Activated B cell treated with CpG ODN at 0.5 μM for 24 hours (primary cell): ENCODE measurements at regions not wholly inside any gene's neighbourhood (a gene's known extent, or its start where the extent isn't known, plus 50 kb on each side); places are given as distances from the start of the nearest gene placed in this dataset.

ENCODE experiments used
- ATAC-seq: fragments of 200-7000 bp; cut with Tn5 transposase; one replicate; pipeline ENCODE4 v1.10.0; 2021; ENCODE audit warnings: low read depth, mild to moderate bottlenecking, moderate library complexity
- CTCF ChIA-PET: fragments of 350-600 bp; sonication (Branson Sonifier 250); formaldehyde crosslinking; loops from one replicate; lab custom pipeline; 2021; ENCODE audit warnings: antibody characterized with exemption; lab: Charles Lee
- POLR2A ChIA-PET: fragments of 350-600 bp; sonication (Branson Sonifier 250); formaldehyde crosslinking; loops from one replicate; lab custom pipeline; 2021; ENCODE audit warnings: antibody characterized with exemption; lab: Charles Lee
- DNase-seq: peaks from one replicate; pipeline ENCODE4 v3.0.0; 2022
- H3K27ac Mint-ChIP-seq: one replicate; pipeline ENCODE4 v1.8.0; 2020; ENCODE audit warnings: mixed read lengths
- H3K27me3 Mint-ChIP-seq: one replicate; pipeline ENCODE4 v1.8.0; 2021; ENCODE audit warnings: mixed read lengths
- H3K36me3 Mint-ChIP-seq: one replicate; pipeline ENCODE4 v1.8.0; 2021; ENCODE audit warnings: low read depth, mixed read lengths
- H3K4me1 Mint-ChIP-seq: one replicate; pipeline ENCODE4 v1.8.0; 2021; ENCODE audit warnings: mixed read lengths
- H3K4me3 Mint-ChIP-seq: one replicate; pipeline ENCODE4 v1.8.0; 2020; ENCODE audit warnings: mild to moderate bottlenecking, mixed read lengths
- H3K9me3 Mint-ChIP-seq: one replicate; pipeline ENCODE4 v1.8.0; 2020; ENCODE audit warnings: mixed read lengths
- intact Hi-C: fragments of 100-400 bp; cut with micrococcal nuclease; formaldehyde crosslinking; loops from one replicate; pipeline ENCODE4 v1.15.1; 2024
- TF ChIP-seq, protein P1 (sequence below): fragments of 200-600 bp; IDR thresholded peaks from one replicate; pipeline ENCODE4 v1.8.0; 2022; ENCODE audit warnings: antibody characterized with exemption, mild to moderate bottlenecking

DNA sequence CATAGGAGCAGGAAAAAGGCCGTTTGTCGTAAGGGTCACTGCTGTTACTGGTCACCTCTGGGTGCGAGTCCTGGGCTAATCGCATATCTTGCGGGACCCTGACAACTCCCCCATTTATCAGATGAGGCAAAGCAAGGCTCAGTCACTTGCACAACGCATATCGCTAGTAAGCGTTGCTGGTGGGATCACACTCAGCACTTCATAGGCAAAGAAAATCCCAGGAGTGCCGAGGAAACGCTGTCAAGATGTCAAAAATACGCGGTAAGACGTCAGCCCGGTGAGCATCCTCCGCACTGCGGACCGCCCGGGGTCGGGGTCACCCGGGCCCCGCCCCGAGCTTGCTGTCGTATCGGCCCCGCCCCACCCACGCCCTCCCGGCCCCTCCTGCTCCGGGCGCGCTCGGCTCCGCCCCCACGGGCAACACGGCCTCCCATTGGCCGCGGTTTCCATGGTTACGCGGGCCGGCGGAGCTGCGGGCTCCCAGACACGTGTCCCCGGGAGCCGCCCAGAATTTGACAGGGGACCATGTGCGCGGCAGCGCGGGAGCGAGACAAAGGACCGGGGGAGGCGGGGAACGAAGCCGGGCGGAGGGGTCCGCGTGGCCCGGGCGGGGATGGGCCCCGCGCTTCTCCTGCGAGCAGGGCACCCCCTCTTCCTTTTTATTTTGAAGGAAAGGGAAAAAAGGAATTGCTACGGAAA is 80.2 kb upstream of the IER5L start:
- peaks cover 68% of the 10 kb centered on the region for H3K27me3 Mint-ChIP-seq
- CTCF ChIA-PET = no interaction called here
- H3K27ac Mint-ChIP-seq = no peak overlapping the region
- ATAC-seq (peak; percentile 86), DNase-seq (peak; percentile 41)
- intact Hi-C loops = no loop called here
- H3K9me3 Mint-ChIP-seq = no peaks in the 10 kb centered on the region
- POLR2A ChIA-PET = interaction anchor here (1.3 kb wide), 1 partner anchor 80 kb away, joined by 4 read pairs; the partner anchor contains the start of gene IER5L
- TF ChIP-seq, protein P1, sequence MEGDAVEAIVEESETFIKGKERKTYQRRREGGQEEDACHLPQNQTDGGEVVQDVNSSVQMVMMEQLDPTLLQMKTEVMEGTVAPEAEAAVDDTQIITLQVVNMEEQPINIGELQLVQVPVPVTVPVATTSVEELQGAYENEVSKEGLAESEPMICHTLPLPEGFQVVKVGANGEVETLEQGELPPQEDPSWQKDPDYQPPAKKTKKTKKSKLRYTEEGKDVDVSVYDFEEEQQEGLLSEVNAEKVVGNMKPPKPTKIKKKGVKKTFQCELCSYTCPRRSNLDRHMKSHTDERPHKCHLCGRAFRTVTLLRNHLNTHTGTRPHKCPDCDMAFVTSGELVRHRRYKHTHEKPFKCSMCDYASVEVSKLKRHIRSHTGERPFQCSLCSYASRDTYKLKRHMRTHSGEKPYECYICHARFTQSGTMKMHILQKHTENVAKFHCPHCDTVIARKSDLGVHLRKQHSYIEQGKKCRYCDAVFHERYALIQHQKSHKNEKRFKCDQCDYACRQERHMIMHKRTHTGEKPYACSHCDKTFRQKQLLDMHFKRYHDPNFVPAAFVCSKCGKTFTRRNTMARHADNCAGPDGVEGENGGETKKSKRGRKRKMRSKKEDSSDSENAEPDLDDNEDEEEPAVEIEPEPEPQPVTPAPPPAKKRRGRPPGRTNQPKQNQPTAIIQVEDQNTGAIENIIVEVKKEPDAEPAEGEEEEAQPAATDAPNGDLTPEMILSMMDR = no peak
- H3K4me3 Mint-ChIP-seq = peak overlapping the region; percentile 28
- peaks cover 20% of the 10 kb centered on the region for H3K4me1 Mint-ChIP-seq
- no peaks in the 10 kb centered on the region for H3K36me3 Mint-ChIP-seq

DNA sequence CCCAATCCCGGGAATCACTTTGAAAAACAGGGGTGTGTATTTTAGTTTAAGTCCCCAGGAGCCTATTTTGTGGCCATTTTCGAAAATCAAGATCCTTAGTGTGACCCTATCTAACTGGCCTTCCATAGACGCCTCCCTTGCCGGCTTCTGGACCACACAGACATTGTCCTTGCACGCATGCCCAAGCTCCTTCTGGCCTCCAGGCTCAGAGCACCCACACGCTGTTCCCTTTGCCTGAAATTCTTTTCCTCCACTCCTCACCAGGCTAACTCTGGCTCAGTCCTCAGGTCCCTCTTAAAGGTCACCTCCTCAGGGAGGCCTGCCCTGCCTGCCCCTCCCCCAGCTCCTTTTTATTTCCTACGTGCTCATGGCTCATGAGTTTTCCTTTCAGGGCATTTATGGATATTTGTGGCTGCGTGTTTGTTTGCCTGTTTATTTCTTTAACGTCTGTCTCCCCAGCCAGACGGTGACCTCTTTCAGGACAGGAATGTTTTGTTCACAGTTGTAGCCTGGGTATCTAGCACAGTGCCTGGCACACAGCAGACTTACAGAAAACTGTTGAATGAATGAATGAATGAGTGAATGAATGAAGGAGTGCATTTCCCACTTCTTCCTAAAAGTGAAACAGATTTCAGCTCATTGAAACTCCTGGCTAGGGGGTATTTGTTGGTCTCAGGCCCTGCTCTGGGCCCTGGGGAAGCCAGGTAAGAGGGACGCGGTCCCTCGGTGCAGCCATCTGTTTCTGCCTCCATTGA is 79.1 kb upstream of the IER5L start:
- Mint-ChIP-seq H3K36me3 (no peaks in the 10 kb centered on the region), H3K4me1 (peaks cover 20% of the 10 kb centered on the region), H3K27ac (no peak overlapping the region), H3K27me3 (peaks cover 62% of the 10 kb centered on the region), H3K4me3 (no peak overlapping the region), H3K9me3 (no peaks in the 10 kb centered on the region)
- ATAC-seq (no peak), DNase-seq (no peak)
- CTCF ChIA-PET = no interaction called here
- intact Hi-C loops = no loop called here
- TF ChIP-seq, protein P1 = no peak
- POLR2A ChIA-PET = no interaction called here

DNA sequence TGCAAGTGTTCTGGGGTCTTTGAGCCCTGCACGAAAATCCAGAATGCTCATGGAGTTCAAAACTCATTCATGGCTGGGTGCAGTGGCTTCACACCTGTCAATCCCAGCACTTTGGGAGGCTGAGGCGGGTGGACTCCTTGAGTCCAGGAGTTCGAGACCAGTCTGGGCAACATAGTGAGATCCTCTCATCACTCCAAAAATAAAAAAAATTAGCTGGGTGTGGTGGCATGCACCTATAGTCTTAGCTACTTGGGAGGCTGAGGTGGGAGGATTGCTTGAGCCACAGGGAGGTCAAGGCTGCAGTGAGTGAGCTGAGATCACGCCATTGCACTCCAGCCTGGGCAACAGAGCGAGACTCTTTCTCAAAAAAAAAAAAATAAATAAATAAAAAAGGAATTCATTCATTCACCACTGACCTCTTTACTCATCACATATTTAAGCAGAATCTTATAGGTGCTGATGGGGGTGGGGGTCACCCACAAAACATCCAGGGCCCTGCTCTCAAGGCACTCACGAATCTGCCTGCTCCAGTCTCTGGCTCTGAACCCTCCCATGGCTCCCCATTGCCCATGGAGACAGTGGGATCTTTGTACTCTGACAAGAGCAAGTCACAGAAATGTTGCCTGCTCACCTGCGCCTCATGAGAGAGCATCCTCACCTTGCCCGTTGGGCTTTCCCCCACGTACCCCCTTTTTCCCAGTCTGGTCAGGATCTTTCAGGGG is 76.7 kb upstream of the IER5L start:
- POLR2A ChIA-PET = no interaction called here
- TF ChIP-seq, protein P1 = no peak
- ATAC-seq (no peak), DNase-seq (no peak)
- intact Hi-C loops = no loop called here
- no peaks in the 10 kb centered on the region for H3K9me3 Mint-ChIP-seq
- no peaks in the 10 kb centered on the region for H3K36me3 Mint-ChIP-seq
- H3K27ac Mint-ChIP-seq = no peak overlapping the region
- CTCF ChIA-PET = no interaction called here
- peaks cover 16% of the 10 kb centered on the region for H3K4me1 Mint-ChIP-seq
- no peak overlapping the region for H3K4me3 Mint-ChIP-seq
- peaks cover 58% of the 10 kb centered on the region for H3K27me3 Mint-ChIP-seq

DNA sequence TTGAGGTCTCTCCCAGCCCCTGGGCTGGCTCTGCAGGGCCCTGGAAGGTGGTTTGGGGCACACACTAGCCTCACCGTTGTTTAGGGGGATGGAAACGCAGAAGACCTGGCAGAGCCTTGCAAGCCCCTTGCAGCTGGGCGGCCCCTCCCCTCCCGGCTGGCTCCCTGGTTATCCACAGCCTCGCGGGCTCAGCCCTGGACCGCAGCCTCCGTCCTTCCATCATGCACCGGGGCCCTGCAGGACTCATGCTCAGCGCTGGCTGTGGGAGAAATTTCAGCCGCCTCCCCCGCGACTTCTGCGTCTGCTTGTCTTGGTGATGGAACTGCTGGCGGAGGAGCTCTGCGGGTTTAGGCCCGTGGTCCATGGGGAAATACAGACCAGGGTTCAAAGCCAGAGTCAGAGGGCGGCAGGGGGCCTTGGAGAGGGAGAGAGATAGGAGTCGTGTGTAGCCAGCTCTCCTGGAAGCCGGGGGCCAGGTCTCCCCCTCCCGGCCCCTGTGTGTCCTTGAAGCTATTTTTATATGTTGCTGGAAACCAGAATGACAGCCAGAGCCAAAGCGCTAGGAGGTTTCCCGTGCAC is 75.8 kb upstream of the IER5L start:
- Mint-ChIP-seq H3K4me1 (peaks cover 10% of the 10 kb centered on the region), H3K36me3 (no peaks in the 10 kb centered on the region), H3K9me3 (no peaks in the 10 kb centered on the region), H3K4me3 (no peak overlapping the region), H3K27me3 (peaks cover 55% of the 10 kb centered on the region), H3K27ac (no peak overlapping the region)
- DNase-seq = no peak
- ChIA-PET CTCF (no interaction called here), POLR2A (no interaction called here)
- TF ChIP-seq, protein P1 = no peak
- no peak for ATAC-seq
- intact Hi-C loops = no loop called here
